Tibial nerve (tissue), 4 donors: ENCODE measurements at regions not wholly inside any gene's neighbourhood (a gene's known extent, or its start where the extent isn't known, plus 50 kb on each side); places are given as distances from the start of the nearest gene placed in this dataset.
"Not testable (repeated sequence)": the region's sequence is repeated elsewhere in the genome, so short reads cannot be mapped to it uniquely, and the experiment has no call there.

ENCODE experiments used
- DNase-seq, 2 donors: peaks; one replicate each; pipeline ENCODE4 v3.0.0-alpha.2; 2019; ENCODE audit warnings: low spot score in 2 of 2
- H3K27ac ChIP-seq, 4 donors: fragments of 200-600 bp; sonication (generic) in 3 of 4; one replicate each; pipeline ENCODE4 v1.5.1; 2017 to 2019; ENCODE audit warnings: mild to moderate bottlenecking in 1 of 4
- H3K27me3 ChIP-seq, 2 donors: fragments of 200-600 bp; sonication (generic) in 1 of 2; one replicate each; pipeline versions ENCODE4 v1.5.1 to v1.6.0; 2017 to 2019
- H3K36me3 ChIP-seq, 3 donors: fragments of 200-600 bp; sonication (generic); one replicate each; pipeline ENCODE4 v1.5.1; 2018 to 2019
- H3K4me1 ChIP-seq, 4 donors: fragments of 200-600 bp; sonication (generic) in 3 of 4; one replicate each; pipeline ENCODE4 v1.5.1; 2017 to 2019
- H3K4me3 ChIP-seq, 4 donors: fragments of 200-600 bp; sonication (generic) in 3 of 4; one replicate each; pipeline ENCODE4 v1.5.1; 2017 to 2019; ENCODE audit warnings: mild to moderate bottlenecking in 1 of 4, moderate library complexity in 1 of 4
- H3K9me3 ChIP-seq, 4 donors: fragments of 200-600 bp; sonication (generic) in 3 of 4; one replicate each; pipeline ENCODE4 v1.5.1; 2017 to 2019
- EP300 ChIP-seq, 2 donors: sonication (generic); formaldehyde crosslinking; IDR thresholded peaks; one replicate each; pipeline ENCODE4 v1.6.1; 2017; ENCODE audit warnings: antibody characterized with exemption in 2 of 2, mild to moderate bottlenecking in 1 of 2
- POLR2A ChIP-seq, 2 donors: fragments of 450-650 bp; IDR thresholded peaks; one replicate each; pipeline ENCODE4 v1.6.1; 2017; ENCODE audit warnings: antibody characterized with exemption in 2 of 2, mild to moderate bottlenecking in 2 of 2, moderate library complexity in 2 of 2
- WGBS, 2 donors: methylation state at CpG; one replicate each; pipeline ENCODE4 v1.1.5; 2018; 5-methylcytosine and 5-hydroxymethylcytosine counted together
- TF ChIP-seq, protein P1 (sequence below), 5 experiments: fragments of 200-600 bp in 3 of 5; fragments of 450-650 bp in 2 of 5; sonication (generic) in 3 of 5; IDR thresholded peaks; one replicate each; pipeline ENCODE4 v1.5.1; 2016 to 2019; ENCODE audit warnings: antibody characterized with exemption in 5 of 5, mild to moderate bottlenecking in 3 of 5, moderate library complexity in 2 of 5

DNA sequence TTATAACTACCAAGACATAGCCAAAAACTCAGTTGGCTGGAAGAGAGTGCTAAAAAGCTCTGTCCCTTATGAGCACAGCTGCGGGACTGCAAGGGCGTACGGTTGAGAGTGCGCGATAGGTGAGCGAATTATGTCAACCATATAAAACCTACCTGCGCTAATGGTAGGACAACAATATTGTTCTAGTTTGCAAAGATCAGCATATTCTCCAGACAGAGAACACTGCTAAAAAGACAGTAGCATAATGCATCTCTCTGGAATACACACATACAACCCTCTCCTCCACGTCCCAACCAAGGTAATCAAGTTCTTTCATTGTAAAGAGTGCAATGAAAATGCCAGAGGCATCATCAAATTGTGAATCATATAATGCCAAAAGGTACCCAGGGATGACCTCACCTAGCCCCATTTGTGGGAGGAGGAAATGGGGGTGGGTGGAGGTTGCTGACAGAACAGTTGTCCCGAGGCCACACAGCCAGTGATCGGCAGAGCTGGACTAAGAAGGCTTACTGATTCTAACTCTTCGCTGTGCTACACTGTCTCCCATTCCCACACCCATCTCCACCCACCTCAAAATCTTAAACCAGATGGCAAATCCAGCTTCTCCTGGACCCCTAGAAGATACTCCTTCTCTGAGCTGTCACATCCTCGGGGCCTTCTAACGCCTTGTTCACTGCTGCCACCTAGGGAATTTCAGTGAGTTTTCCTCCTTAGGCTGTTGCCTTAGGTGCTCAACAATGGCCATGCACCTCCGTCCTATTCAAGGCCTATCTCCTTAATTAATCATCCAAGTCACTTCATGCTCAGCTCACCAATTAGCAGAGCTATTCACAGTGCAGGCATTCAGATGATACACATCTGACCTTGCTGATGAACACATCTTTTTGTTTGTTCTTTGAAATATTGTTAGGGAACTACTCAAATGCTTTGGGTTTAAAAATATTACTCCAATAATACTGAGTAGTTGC, 60.7 kb downstream of the RPL22L1 start:
- Histone ChIP-seq H3K4me1 (peaks cover 0 to 28% (median 0%) of the 10 kb centered on the region in 4 donors), H3K9me3 (no peaks in the 10 kb centered on the region), H3K36me3 (no peaks in the 10 kb centered on the region), H3K27me3 (no peaks in the 10 kb centered on the region), H3K4me3 (no peak overlapping the region), H3K27ac (peak overlapping the region in 1 of 4 donors; percentile 35)
- 76 to 77% methylated on average over 14 of the region's 14 CpGs for WGBS, 2 donors
- TF ChIP-seq, protein P1, sequence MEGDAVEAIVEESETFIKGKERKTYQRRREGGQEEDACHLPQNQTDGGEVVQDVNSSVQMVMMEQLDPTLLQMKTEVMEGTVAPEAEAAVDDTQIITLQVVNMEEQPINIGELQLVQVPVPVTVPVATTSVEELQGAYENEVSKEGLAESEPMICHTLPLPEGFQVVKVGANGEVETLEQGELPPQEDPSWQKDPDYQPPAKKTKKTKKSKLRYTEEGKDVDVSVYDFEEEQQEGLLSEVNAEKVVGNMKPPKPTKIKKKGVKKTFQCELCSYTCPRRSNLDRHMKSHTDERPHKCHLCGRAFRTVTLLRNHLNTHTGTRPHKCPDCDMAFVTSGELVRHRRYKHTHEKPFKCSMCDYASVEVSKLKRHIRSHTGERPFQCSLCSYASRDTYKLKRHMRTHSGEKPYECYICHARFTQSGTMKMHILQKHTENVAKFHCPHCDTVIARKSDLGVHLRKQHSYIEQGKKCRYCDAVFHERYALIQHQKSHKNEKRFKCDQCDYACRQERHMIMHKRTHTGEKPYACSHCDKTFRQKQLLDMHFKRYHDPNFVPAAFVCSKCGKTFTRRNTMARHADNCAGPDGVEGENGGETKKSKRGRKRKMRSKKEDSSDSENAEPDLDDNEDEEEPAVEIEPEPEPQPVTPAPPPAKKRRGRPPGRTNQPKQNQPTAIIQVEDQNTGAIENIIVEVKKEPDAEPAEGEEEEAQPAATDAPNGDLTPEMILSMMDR (IDR thresholded peaks at IDR 0.05) = peak; percentile 26 to 49 (median 35)
- TF ChIP-seq EP300 (IDR thresholded peaks at IDR 0.05) = no peak
- TF ChIP-seq POLR2A (IDR thresholded peaks at IDR 0.05) = no peak
- peak in 1 of 2 donors; percentile 38 for DNase-seq

- Histone ChIP-seq H3K27me3 (no peaks in the 10 kb centered on the region), H3K9me3 (no peaks in the 10 kb centered on the region), H3K27ac (no peak overlapping the region), H3K4me3 (no peak overlapping the region), H3K4me1 (peaks cover 0 to 23% (median 0%) of the 10 kb centered on the region in 4 donors), H3K36me3 (no peaks in the 10 kb centered on the region)
- no peak for TF ChIP-seq EP300 (IDR thresholded peaks at IDR 0.05)
- TF ChIP-seq POLR2A (IDR thresholded peaks at IDR 0.05) = no peak
- TF ChIP-seq, protein P1 (IDR thresholded peaks at IDR 0.05) = no peak
- no peak for DNase-seq
- 81 to 83% methylated on average over 5 of the region's 5 CpGs for WGBS, 2 donors
These were observed 62.0 kb downstream of the RPL22L1 start for GRCh38 chr3:170808041-170808440.

DNA sequence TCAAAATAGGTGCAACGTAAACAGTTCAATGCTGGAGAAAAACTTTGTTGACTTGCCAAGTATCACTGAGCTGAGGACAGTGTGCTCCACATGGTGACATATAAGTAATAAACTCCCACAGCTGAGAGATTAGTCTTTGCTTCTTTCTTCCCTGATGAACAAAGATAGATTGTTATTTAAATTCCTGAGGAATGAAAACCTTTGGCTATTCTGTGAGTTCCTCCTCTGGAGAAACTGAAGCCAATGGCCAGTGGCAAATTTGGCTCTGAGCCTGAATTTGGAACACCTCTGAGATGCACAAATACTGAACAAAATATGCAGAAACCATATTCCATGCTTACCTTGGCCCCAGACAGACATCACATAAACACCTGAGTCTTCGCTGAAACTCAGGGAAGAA, 63.3 kb downstream of the RPL22L1 start:
- Histone ChIP-seq H3K4me3 (no peak overlapping the region), H3K4me1 (peaks cover 0 to 12% (median 0%) of the 10 kb centered on the region in 4 donors), H3K36me3 (no peaks in the 10 kb centered on the region), H3K27ac (no peak overlapping the region), H3K27me3 (no peaks in the 10 kb centered on the region), H3K9me3 (no peaks in the 10 kb centered on the region)
- TF ChIP-seq, protein P1 (IDR thresholded peaks at IDR 0.05) = no peak
- TF ChIP-seq POLR2A (IDR thresholded peaks at IDR 0.05) (no peak), EP300 (IDR thresholded peaks at IDR 0.05) (no peak)
- WGBS, 2 donors = 83 to 91% methylated on average over 2 of the region's 2 CpGs
- DNase-seq = no peak

- Histone ChIP-seq H3K9me3 (no peaks in the 10 kb centered on the region), H3K36me3 (no peaks in the 10 kb centered on the region), H3K27ac (no peak overlapping the region), H3K4me1 (peaks cover 0 to 7% (median 0%) of the 10 kb centered on the region in 4 donors), H3K27me3 (no peaks in the 10 kb centered on the region), H3K4me3 (no peak overlapping the region)
- 85 to 94% methylated on average over 5 of the region's 5 CpGs for WGBS, 2 donors
- no peak for TF ChIP-seq POLR2A (IDR thresholded peaks at IDR 0.05)
- TF ChIP-seq, protein P1 (IDR thresholded peaks at IDR 0.05) = no peak
- TF ChIP-seq EP300 (IDR thresholded peaks at IDR 0.05) = no peak
- no peak for DNase-seq
These were observed 63.9 kb downstream of the RPL22L1 start for GRCh38 chr3:170806141-170806540.

DNA sequence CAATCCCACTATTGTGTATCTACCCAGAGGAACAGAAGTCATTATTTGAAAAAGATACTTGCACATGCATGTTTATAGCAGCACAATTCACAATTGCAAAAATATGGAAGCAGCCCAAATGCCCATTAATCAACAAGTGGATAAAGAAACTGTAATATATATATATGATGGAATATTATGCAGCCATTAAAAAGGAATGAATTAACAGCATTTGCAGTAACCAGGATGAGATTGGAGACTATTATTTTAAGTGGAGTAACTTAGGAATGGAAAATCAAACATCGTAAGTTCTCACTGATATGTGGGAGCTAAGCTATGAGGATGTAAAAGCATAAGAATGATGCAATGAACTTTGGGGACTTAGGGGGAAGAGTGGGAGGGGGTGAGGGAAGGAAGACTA, 64.7 kb downstream of the RPL22L1 start:
- H3K4me3 ChIP-seq, H3K4me1 ChIP-seq, H3K36me3 ChIP-seq, H3K27me3 ChIP-seq, H3K9me3 ChIP-seq, H3K27ac ChIP-seq, DNase-seq: not testable (repeated sequence)
- 93 to 100% methylated on average over 1 of the region's 1 CpG for WGBS, 2 donors

DNA sequence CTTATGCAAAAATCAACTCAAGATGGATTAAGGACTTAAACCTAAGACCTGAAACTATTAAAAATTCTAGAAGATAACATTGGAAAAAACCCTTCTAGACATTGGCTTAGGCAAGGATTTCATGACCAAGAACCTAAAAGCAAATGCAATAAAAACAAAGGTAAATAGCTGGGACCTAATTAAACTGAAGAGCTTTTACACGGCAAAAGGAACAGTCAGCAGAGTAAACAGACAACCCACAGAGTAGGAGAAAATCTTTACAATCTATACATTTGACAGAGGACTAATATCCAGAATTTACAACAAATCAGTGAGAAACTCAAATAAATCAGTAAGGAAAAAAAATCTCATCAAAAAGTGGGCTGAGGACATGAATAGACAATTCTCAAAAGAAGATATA, 65.4 kb downstream of the RPL22L1 start:
- H3K36me3 ChIP-seq, H3K27me3 ChIP-seq, H3K27ac ChIP-seq, H3K4me3 ChIP-seq, H3K9me3 ChIP-seq, DNase-seq, H3K4me1 ChIP-seq: not testable (repeated sequence)
- 53 to 69% methylated on average over 1 of the region's 1 CpG for WGBS, 2 donors
